ENCODE measurements at regions not wholly inside any gene's neighbourhood (a gene's known extent, or its start where the extent isn't known, plus 50 kb on each side); places are given as distances from the start of the nearest gene placed in this dataset.
A peak's percentile ranks its signal among the peaks of the same experiment; 100 is the strongest.
"Not testable (repeated sequence)": the region's sequence is repeated elsewhere in the genome, so short reads cannot be mapped to it uniquely, and the experiment has no call there.

- ATAC-seq (ENCODE audit: low read depth in 2 of 2) (peak; percentile 52 to 58), DNase-seq (peak; percentile 12)
- H3K27me3 Mint-ChIP-seq, H3K27ac Mint-ChIP-seq, H3K4me3 Mint-ChIP-seq, H3K36me3 Mint-ChIP-seq, H3K4me1 Mint-ChIP-seq, H3K9me3 Mint-ChIP-seq: not testable (repeated sequence)
These were observed 102.7 kb upstream of the NBPF11 start for GRCh38 chr1:148254611-148255429.

DNA sequence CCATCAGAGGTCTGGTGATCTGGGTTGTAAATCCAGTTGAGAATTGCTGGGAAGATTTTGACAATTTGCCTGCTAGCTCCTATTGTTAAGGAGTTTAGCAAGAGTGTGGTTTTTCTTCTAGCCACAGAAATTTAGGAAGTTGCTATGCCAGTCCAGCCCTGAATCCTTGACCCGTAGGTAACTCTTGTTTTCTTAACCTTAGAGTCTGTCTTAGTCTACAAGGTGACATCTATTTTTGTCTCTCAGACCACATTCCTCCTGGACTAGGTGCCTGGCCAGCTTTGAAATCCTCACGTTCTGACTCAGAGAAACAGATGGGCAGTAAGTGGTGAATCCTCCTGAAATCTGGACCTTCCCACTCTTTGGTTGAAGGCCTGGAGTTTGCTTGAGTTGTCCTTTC lies 101.7 kb upstream of the NBPF11 start:
- not testable (repeated sequence) for H3K36me3 Mint-ChIP-seq; DNase-seq; H3K4me3 Mint-ChIP-seq; H3K27me3 Mint-ChIP-seq; ATAC-seq (ENCODE audit: low read depth in 2 of 2); H3K4me1 Mint-ChIP-seq; H3K9me3 Mint-ChIP-seq; H3K27ac Mint-ChIP-seq

DNA sequence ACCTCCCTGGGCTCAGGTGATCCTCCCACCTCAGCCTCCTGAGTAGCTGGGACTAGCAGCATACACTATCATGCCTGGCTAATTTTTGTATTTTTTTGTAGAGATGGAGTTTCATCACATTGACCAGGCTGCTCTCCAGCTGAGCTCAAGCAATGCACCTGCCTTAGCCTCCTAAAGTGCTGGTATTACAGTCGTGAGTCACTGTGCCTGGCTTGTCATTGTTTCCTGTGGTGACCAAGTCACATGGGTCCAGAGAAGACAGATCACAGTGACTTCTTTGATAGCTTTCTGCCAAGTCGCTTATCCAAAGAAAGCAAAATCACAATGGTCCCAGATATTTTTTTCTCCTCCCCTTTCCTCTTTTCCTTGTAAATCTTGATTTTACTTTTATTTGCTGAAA lies 96.7 kb upstream of the NBPF11 start:
- H3K9me3 Mint-ChIP-seq; H3K4me1 Mint-ChIP-seq; H3K36me3 Mint-ChIP-seq; H3K27ac Mint-ChIP-seq; DNase-seq; H3K4me3 Mint-ChIP-seq; ATAC-seq (ENCODE audit: low read depth in 2 of 2): not testable (repeated sequence)
- peaks cover 8 to 21% (median 9%) of the 10 kb centered on the region in 3 donors for H3K27me3 Mint-ChIP-seq

DNA sequence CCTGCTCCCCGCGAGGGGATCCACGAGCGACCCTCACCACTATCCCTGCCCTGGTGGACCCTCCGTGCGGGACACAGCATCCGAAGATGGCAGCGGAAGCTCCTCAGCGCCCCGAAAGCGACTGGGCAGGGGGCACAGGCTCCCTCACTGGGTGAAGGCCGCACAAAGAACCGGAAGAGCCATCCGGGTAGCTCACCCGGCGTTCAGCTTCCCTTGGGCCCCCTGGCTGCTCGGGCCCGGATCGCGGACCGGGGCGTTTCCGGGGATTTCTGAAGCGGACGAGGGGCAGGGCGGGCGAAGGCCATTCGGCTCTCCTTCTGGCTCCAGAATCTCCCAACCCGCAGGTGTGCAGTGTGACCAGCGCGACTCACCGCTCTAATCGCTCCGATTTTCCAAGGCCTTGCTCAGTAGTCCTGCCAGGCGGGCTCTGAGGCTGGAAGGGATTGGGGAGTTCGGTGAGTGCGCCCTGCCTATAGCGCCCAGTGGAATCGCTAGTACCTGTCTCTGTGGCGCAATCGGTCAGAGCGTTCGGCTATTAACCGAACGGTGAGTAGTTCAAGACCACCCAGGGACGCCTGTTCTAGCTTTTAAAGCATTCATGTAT lies 94.3 kb upstream of the NBPF11 start:
- DNase-seq; H3K36me3 Mint-ChIP-seq; H3K4me3 Mint-ChIP-seq; H3K4me1 Mint-ChIP-seq; H3K9me3 Mint-ChIP-seq; H3K27ac Mint-ChIP-seq; ATAC-seq (ENCODE audit: low read depth in 2 of 2): not testable (repeated sequence)
- peaks cover 8 to 21% (median 9%) of the 10 kb centered on the region in 3 donors for H3K27me3 Mint-ChIP-seq

DNA sequence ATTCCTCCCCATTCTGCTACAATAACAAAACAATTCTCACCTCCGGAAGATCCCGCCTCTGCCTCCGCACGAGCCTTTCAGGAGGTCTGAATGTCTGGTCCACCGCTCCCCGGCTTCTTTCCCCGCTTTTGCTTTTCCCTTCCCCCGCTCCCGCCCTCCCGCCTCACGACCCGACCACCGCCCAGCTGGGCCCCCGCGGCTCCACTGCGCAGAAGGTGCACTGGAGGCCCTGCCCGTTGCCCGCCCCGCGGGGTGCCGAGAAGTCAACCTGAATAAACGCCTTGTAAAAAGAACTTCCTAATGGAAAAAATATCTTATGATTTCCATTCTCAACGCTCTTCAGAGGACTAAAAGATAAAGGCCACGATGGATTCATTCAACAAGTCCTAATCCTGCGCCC lies 93.8 kb upstream of the NBPF11 start:
- not testable (repeated sequence) for H3K27ac Mint-ChIP-seq; DNase-seq; H3K4me3 Mint-ChIP-seq; ATAC-seq (ENCODE audit: low read depth in 2 of 2); H3K36me3 Mint-ChIP-seq; H3K4me1 Mint-ChIP-seq; H3K9me3 Mint-ChIP-seq
- peaks cover 8 to 21% (median 9%) of the 10 kb centered on the region in 3 donors for H3K27me3 Mint-ChIP-seq

DNA sequence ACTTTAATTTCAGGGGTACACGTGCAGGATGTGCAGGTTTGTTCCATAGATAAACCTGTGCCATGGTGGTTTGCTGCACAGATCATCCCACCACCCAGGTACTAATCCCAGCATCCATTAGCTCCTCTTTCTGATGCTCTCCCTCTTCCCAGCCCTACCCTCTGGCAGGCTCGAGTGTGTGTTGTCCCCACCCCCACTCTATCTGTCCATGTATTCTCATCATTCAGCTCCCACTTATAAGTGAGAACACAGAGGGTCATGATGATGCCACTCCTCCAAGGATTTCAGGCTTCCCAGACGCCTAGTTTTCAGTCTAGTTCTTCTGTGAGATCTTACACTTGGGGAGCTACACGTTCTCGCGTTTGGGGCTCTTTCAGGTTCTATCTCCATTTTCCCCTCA lies 93.4 kb upstream of the NBPF11 start:
- H3K9me3 Mint-ChIP-seq; H3K4me3 Mint-ChIP-seq; H3K4me1 Mint-ChIP-seq; ATAC-seq (ENCODE audit: low read depth in 2 of 2); H3K36me3 Mint-ChIP-seq; DNase-seq; H3K27ac Mint-ChIP-seq: not testable (repeated sequence)
- peaks cover 8 to 21% (median 9%) of the 10 kb centered on the region in 3 donors for H3K27me3 Mint-ChIP-seq

DNA sequence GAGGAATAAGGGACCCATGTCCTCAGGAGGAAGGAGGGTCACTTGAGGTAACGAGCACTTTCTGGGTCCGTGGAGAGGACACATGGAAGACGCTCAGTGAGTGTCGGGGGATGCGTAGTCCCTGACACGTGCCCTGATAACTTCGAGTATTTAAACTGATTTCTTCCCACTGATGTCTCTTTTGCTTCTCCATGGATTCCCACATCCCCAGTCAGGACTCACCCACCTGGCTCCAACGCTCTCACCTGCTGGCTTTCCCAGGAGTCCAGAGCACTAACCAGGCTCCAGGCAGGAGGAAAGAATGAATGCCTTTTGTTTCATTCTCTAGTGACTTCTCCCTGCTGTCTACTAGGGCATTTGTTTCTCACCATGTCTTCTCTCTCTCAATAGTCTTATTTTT lies 81.2 kb upstream of the NBPF11 start:
- not testable (repeated sequence) for H3K4me3 Mint-ChIP-seq; DNase-seq; ATAC-seq (ENCODE audit: low read depth in 2 of 2); H3K27me3 Mint-ChIP-seq; H3K27ac Mint-ChIP-seq; H3K9me3 Mint-ChIP-seq; H3K4me1 Mint-ChIP-seq; H3K36me3 Mint-ChIP-seq

DNA sequence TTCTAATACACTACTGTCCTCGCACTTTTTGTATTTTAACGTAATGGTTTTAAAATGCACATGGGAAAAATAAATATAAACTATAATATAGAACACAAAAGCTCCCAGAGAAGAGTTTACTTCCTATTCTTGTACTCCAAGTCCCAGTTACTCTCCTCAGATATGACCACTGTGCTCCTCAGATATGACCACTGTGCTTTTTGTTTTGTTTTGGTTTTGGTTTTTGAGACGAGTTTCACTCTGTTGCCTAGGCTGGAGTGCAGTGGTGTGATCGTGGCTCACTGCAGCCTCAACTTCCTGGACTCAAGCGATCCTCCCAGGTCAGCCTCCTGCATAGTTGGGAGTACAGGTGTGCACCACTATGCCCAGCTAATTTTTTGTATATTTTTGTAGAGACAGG lies 76.8 kb upstream of the NBPF11 start:
- not testable (repeated sequence) for H3K27ac Mint-ChIP-seq; DNase-seq; H3K9me3 Mint-ChIP-seq; ATAC-seq (ENCODE audit: low read depth in 2 of 2); H3K4me3 Mint-ChIP-seq; H3K27me3 Mint-ChIP-seq; H3K4me1 Mint-ChIP-seq; H3K36me3 Mint-ChIP-seq

DNA sequence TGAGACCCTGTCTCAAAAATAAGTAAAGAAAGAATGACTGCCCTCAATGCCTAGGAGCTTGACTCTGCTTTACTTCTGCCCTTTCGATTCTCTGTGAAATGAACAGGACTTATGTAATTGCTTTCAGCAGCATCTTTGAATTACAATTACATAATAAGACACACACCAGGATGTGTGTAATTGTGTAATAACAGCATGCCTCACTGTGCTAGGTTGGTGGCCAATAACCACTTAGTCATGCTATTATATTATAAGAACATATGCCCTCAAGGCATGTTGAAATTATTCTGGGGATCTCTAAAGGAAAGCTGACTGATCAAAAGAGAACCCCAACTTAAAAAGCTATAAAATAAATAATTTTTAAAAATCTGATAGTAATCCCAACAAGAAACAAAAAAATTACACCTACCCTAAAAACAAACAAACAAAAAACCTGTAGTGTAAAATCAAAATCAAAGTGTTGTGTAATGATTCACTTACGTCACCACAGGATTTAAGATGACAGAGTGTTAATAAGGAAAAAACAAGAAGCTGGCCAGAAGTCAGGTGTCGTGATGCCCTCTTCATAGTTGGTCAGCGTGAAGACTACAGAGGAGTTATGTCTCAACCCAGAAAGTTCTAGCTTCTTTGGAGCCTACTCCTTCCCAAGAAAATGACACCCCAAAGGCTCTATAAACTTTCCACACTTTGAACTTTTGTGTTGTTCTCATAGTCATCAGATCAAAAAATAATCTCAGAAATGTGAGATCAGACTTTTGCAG lies 70.5 kb upstream of the NBPF11 start:
- not testable (repeated sequence) for H3K36me3 Mint-ChIP-seq; DNase-seq; H3K4me1 Mint-ChIP-seq; H3K27me3 Mint-ChIP-seq; H3K27ac Mint-ChIP-seq; H3K9me3 Mint-ChIP-seq; ATAC-seq (ENCODE audit: low read depth in 2 of 2); H3K4me3 Mint-ChIP-seq

- not testable (repeated sequence) for H3K4me1 Mint-ChIP-seq; H3K4me3 Mint-ChIP-seq; H3K9me3 Mint-ChIP-seq; ATAC-seq (ENCODE audit: low read depth in 2 of 2); H3K27me3 Mint-ChIP-seq; DNase-seq; H3K27ac Mint-ChIP-seq; H3K36me3 Mint-ChIP-seq
These were observed 69.5 kb upstream of the NBPF11 start for GRCh38 chr1:148221593-148221992.

- H3K36me3 Mint-ChIP-seq; ATAC-seq (ENCODE audit: low read depth in 2 of 2); DNase-seq; H3K9me3 Mint-ChIP-seq; H3K4me3 Mint-ChIP-seq; H3K4me1 Mint-ChIP-seq; H3K27ac Mint-ChIP-seq; H3K27me3 Mint-ChIP-seq: not testable (repeated sequence)
These were observed 67.1 kb upstream of the NBPF11 start for GRCh38 chr1:148219229-148219628.

DNA sequence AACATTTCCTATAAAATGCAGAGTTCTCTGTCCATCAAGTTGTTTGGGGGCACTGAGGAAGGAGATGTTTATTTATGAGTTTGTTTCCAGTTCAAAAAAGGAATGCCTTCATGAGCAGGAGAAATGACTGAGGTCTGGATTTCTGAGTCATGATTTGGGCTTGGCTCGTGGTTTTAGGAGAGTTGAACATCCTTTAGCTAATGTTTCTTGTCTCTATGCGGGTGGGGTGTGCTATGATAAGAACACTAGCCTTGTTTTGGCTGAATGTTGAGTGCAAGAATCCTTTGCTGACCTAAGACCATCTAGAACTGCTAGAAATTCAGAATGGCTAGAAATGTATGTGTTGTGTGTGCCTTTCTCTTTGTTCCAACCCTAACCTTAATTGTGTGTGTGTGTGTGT lies 59.1 kb upstream of the NBPF11 start:
- H3K4me1 Mint-ChIP-seq; H3K27ac Mint-ChIP-seq; H3K9me3 Mint-ChIP-seq; H3K4me3 Mint-ChIP-seq; H3K36me3 Mint-ChIP-seq; H3K27me3 Mint-ChIP-seq; ATAC-seq (ENCODE audit: low read depth in 2 of 2); DNase-seq: not testable (repeated sequence)

GRCh38 chr1:148210624-148211023 lies 58.5 kb upstream of the NBPF11 start:
- not testable (repeated sequence) for H3K9me3 Mint-ChIP-seq; H3K27me3 Mint-ChIP-seq; H3K4me1 Mint-ChIP-seq; H3K27ac Mint-ChIP-seq; H3K4me3 Mint-ChIP-seq; ATAC-seq (ENCODE audit: low read depth in 2 of 2); DNase-seq; H3K36me3 Mint-ChIP-seq

DNA sequence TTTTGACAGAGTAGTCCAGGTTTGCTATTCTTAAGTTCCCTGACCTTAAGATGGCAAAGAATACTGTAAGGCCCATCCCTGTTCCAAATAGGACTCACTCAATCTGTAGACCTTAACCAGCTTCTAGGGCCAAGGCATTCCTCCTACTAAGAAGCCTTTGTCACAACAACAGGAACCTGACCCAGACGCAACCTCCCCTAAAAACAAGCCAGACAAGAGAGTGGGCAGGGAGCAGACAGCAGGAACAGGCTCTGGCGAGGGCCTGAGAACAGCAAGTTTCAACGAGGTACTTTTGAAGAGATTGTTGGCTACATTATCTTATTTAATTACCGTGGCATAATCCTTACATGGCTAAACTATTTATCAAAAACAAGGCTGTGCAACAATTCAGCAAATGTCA lies 58.1 kb upstream of the NBPF11 start:
- ATAC-seq (ENCODE audit: low read depth in 2 of 2); DNase-seq; H3K4me1 Mint-ChIP-seq; H3K4me3 Mint-ChIP-seq; H3K36me3 Mint-ChIP-seq; H3K27ac Mint-ChIP-seq; H3K9me3 Mint-ChIP-seq; H3K27me3 Mint-ChIP-seq: not testable (repeated sequence)
